ENCODE measurements at regions not wholly inside any gene's neighbourhood (a gene's known extent, or its start where the extent isn't known, plus 50 kb on each side); places are given as distances from the start of the nearest gene placed in this dataset.

DNA sequence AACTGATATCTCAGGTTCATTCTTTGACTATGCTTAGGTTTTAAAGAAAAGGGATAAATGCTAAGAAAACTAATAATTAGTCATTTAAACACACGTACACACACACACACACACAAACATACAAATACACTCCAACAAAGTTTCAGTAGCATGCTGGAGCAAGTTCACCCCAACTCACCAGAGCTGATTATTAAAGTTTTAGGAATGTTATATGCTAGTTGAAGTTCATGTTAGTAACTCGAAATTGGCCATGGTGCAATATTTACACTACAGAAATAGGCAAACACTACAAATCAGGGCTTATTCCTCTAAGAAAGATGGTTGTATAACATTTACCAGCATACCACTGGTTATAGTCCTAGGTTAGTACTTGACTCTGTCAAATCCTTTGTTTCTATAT, 384.0 kb upstream of the DIPK2B start:
- POLR2A ChIA-PET = no interaction called here
- H3K36me3 ChIP-seq (ENCODE audit: control insufficient read depth in 2 of 2, insufficient read depth in 1 of 2, low read length in 2 of 2) = no peaks in the 10 kb centered on the region
- no peak for TF ChIP-seq ZNF660 (tag by site-specific recombination; IDR thresholded peaks at IDR 0.05)

DNA sequence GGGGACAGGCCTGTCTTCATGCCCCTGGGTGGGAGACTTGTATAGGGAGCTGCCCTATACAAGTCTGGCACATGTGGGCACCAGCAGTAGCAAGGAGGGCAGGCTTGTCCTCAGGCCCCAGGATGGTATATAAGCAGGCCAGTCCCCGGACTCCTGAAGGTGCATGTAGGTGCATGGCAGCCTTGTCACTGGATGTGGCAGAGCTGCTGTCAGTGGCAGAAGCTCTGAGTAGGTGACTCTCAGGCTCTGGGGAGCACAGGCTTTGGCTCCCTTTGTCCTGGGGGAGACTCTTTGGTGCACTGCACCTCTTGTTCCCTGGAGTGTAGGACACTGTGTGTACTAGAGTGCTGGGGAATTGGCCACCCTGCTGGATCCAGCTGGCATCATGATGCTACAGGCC, 376.7 kb upstream of the DIPK2B start:
- no peak overlapping the region for H3K27ac ChIP-seq (ENCODE audit: extremely low read depth, low read depth, low read length)
- no peaks in the 10 kb centered on the region for H3K4me1 ChIP-seq (ENCODE audit: control insufficient read depth, insufficient read depth, low read length)
- CTCF ChIA-PET = no interaction called here
- no peaks in the 10 kb centered on the region for H3K36me3 ChIP-seq (ENCODE audit: control insufficient read depth in 2 of 2, insufficient read depth in 1 of 2, low read length in 2 of 2)
- H3K4me3 ChIP-seq (ENCODE audit: low read depth, low read length) = no peak overlapping the region
- no peak for TF ChIP-seq ZNF610 (tag by site-specific recombination; IDR thresholded peaks at IDR 0.05; ENCODE audit: borderline replicate concordance)
- no peak for TF ChIP-seq ZNF791 (tag by site-specific recombination; IDR thresholded peaks at IDR 0.05)
- no peaks in the 10 kb centered on the region; the same call in 1 of the 2 replicates for H3K9me3 ChIP-seq (ENCODE audit: control insufficient read depth, insufficient read depth, low read depth, low read length)
- POLR2A ChIA-PET = no interaction called here

More for the DNA sequence above, 384.0 kb upstream of the DIPK2B start:
- H3K4me1 ChIP-seq (ENCODE audit: control insufficient read depth, insufficient read depth, low read length) = no peaks in the 10 kb centered on the region
- H3K4me3 ChIP-seq (ENCODE audit: low read depth, low read length) = no peak overlapping the region
- CTCF ChIA-PET = no interaction called here
- H3K27ac ChIP-seq (ENCODE audit: extremely low read depth, low read depth, low read length) = no peak overlapping the region
- H3K9me3 ChIP-seq (ENCODE audit: control insufficient read depth, insufficient read depth, low read depth, low read length) = no peaks in the 10 kb centered on the region; the same call in 1 of the 2 replicates

DNA sequence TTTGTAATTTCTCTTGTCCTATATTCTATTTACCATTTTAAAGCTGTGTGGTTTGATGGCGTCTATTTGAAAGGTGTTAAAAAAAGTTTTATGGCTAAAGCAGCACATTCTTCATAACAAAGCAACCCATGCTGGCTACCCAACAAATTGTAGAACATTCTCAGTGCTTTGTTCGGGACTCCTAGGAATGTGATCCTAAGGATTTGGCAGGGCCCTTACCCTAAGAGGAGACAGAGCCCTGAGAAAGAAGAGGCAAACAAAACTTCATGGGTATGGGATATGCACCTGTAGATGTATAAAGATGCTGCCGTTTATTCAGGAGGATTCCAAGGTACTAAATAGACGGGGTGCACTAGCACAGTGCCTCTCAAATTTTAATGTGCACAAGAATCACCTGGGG, 370.8 kb upstream of the DIPK2B start:
- ChIA-PET POLR2A (no interaction called here), CTCF (no interaction called here)
- no peaks in the 10 kb centered on the region for H3K4me1 ChIP-seq (ENCODE audit: control insufficient read depth, insufficient read depth, low read length)
- H3K4me3 ChIP-seq (ENCODE audit: low read depth, low read length) = no peak overlapping the region
- H3K9me3 ChIP-seq (ENCODE audit: control insufficient read depth, insufficient read depth, low read depth, low read length) = no peaks in the 10 kb centered on the region
- H3K27ac ChIP-seq (ENCODE audit: extremely low read depth, low read depth, low read length) = no peak overlapping the region
- no peaks in the 10 kb centered on the region for H3K36me3 ChIP-seq (ENCODE audit: control insufficient read depth in 2 of 2, insufficient read depth in 1 of 2, low read length in 2 of 2)
- TF ChIP-seq ZNF211 (tag by site-specific recombination; IDR thresholded peaks at IDR 0.05; ENCODE audit: low read depth) = no peak

DNA sequence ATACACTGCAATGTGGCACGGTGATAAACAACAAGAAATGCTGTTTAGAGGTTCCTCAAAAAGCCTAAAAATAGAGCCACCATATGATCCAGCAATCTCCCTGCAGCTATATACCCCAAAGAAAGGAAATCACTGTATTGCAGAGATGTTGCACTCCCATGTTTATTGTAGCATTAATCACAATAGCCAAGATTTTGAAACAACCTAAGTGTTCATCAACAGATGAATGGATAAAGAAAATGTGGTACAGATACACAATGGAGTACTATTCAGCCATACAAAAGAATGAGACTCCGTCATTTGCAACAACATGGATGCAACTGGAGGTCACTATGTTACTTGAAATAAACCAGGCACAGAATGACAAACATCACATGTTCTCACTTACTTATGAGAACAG, 365.8 kb upstream of the DIPK2B start:
- no peaks in the 10 kb centered on the region for H3K36me3 ChIP-seq (ENCODE audit: control insufficient read depth in 2 of 2, insufficient read depth in 1 of 2, low read length in 2 of 2)
- TF ChIP-seq ZNF350 (tag by site-specific recombination; IDR thresholded peaks at IDR 0.05) (no peak), ZNF10 (tag by site-specific recombination; IDR thresholded peaks at IDR 0.05) (no peak), ZNF114 (tag by site-specific recombination; IDR thresholded peaks at IDR 0.05) (no peak), ZNF776 (tag by site-specific recombination; IDR thresholded peaks at IDR 0.05; ENCODE audit: borderline replicate concordance) (no peak)
- ChIA-PET POLR2A (no interaction called here), CTCF (no interaction called here)
- H3K4me3 ChIP-seq (ENCODE audit: low read depth, low read length) = no peak overlapping the region
- no peaks in the 10 kb centered on the region for H3K4me1 ChIP-seq (ENCODE audit: control insufficient read depth, insufficient read depth, low read length)
- H3K27ac ChIP-seq (ENCODE audit: extremely low read depth, low read depth, low read length) = no peak overlapping the region
- H3K9me3 ChIP-seq (ENCODE audit: control insufficient read depth, insufficient read depth, low read depth, low read length) = no peaks in the 10 kb centered on the region; the same call in 1 of the 2 replicates

DNA sequence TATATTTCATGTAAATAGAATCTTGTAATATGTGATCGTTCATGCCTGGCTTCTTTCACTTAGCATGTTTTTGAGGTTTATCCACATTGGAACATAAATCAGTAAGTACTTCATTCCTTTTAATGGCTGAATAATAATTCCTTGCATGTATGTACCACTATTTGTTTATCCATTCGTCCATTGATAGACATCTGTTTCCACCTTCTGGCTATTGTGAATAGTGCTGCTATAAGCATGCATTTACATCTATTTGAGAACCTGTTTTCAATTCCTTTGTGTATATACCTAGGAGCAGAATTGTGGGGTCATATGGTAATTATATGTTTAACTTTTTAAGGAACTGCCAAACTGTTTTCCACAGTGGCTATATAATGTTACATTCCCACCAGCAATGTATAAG, 356.7 kb upstream of the DIPK2B start:
- no peak overlapping the region for H3K4me3 ChIP-seq (ENCODE audit: low read depth, low read length)

DNA sequence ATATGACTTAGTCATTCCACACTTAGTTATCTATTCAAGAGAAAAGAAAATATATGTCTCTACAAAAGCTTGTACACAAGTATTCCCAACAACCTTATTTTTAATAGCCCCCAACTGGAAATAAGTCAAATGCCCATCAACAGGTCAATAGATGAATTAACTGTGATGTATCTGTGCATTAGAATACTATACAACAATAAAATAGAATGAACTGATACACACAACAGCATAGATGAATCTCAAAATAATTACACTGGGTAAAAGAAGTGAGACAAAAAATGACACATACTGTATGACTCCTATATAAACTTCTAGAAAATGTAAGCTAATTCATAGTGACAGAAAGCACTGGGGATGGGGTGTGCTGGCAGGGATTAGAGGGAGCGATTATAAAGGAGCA, 354.1 kb upstream of the DIPK2B start:
- POLR2A ChIA-PET = no interaction called here
- Histone ChIP-seq H3K9me3 (ENCODE audit: control insufficient read depth, insufficient read depth, low read depth, low read length) (no peaks in the 10 kb centered on the region), H3K36me3 (ENCODE audit: control insufficient read depth in 2 of 2, insufficient read depth in 1 of 2, low read length in 2 of 2) (no peaks in the 10 kb centered on the region), H3K4me1 (ENCODE audit: control insufficient read depth, insufficient read depth, low read length) (no peaks in the 10 kb centered on the region), H3K27ac (ENCODE audit: extremely low read depth, low read depth, low read length) (no peak overlapping the region), H3K4me3 (ENCODE audit: low read depth, low read length) (no peak overlapping the region)
- CTCF ChIA-PET = no interaction called here
- no peak for TF ChIP-seq ZNF48 (tag by site-specific recombination; IDR thresholded peaks at IDR 0.05)
- TF ChIP-seq, protein P1, sequence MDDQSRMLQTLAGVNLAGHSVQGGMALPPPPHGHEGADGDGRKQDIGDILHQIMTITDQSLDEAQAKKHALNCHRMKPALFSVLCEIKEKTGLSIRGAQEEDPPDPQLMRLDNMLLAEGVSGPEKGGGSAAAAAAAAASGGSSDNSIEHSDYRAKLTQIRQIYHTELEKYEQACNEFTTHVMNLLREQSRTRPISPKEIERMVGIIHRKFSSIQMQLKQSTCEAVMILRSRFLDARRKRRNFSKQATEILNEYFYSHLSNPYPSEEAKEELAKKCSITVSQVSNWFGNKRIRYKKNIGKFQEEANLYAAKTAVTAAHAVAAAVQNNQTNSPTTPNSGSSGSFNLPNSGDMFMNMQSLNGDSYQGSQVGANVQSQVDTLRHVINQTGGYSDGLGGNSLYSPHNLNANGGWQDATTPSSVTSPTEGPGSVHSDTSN (CRISPR knock-in tag; IDR thresholded peaks at IDR 0.05) = no peak
- TF ChIP-seq ZNF292 (tag by site-specific recombination; IDR thresholded peaks at IDR 0.05; ENCODE audit: borderline replicate concordance, low read depth) = no peak
- TF ChIP-seq ZSCAN16 (tag by site-specific recombination; IDR thresholded peaks at IDR 0.05) = no peak
- TF ChIP-seq FEZF1 (tag by site-specific recombination; IDR thresholded peaks at IDR 0.05) = no peak
- no peak for TF ChIP-seq ZBTB48 (tag by site-specific recombination; IDR thresholded peaks at IDR 0.05)
- TF ChIP-seq ZNF707 (tag by site-specific recombination; IDR thresholded peaks at IDR 0.05) = no peak
- TF ChIP-seq ZNF266 (tag by site-specific recombination; IDR thresholded peaks at IDR 0.05; ENCODE audit: low read depth) = no peak
- TF ChIP-seq, protein P2, sequence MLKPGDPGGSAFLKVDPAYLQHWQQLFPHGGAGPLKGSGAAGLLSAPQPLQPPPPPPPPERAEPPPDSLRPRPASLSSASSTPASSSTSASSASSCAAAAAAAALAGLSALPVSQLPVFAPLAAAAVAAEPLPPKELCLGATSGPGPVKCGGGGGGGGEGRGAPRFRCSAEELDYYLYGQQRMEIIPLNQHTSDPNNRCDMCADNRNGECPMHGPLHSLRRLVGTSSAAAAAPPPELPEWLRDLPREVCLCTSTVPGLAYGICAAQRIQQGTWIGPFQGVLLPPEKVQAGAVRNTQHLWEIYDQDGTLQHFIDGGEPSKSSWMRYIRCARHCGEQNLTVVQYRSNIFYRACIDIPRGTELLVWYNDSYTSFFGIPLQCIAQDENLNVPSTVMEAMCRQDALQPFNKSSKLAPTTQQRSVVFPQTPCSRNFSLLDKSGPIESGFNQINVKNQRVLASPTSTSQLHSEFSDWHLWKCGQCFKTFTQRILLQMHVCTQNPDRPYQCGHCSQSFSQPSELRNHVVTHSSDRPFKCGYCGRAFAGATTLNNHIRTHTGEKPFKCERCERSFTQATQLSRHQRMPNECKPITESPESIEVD (tag by site-specific recombination; IDR thresholded peaks at IDR 0.05) = no peak
- no peak for TF ChIP-seq ZBTB20 (tag by site-specific recombination; IDR thresholded peaks at IDR 0.05)

More for the DNA sequence above, 356.7 kb upstream of the DIPK2B start:
- TF ChIP-seq ZBTB17 (tag by site-specific recombination; IDR thresholded peaks at IDR 0.05) = no peak
- TF ChIP-seq, protein P3, sequence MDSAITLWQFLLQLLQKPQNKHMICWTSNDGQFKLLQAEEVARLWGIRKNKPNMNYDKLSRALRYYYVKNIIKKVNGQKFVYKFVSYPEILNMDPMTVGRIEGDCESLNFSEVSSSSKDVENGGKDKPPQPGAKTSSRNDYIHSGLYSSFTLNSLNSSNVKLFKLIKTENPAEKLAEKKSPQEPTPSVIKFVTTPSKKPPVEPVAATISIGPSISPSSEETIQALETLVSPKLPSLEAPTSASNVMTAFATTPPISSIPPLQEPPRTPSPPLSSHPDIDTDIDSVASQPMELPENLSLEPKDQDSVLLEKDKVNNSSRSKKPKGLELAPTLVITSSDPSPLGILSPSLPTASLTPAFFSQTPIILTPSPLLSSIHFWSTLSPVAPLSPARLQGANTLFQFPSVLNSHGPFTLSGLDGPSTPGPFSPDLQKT (IDR thresholded peaks at IDR 0.05; ENCODE audit: borderline replicate concordance, low read depth, low read length) = no peak
- Histone ChIP-seq H3K4me1 (ENCODE audit: control insufficient read depth, insufficient read depth, low read length) (no peaks in the 10 kb centered on the region), H3K9me3 (ENCODE audit: control insufficient read depth, insufficient read depth, low read depth, low read length) (no peaks in the 10 kb centered on the region), H3K27ac (ENCODE audit: extremely low read depth, low read depth, low read length) (no peak overlapping the region), H3K36me3 (ENCODE audit: control insufficient read depth in 2 of 2, insufficient read depth in 1 of 2, low read length in 2 of 2) (no peaks in the 10 kb centered on the region)
- ChIA-PET CTCF (no interaction called here), POLR2A (no interaction called here)

Measured in HEK293 (cell line).